ENCODE measurements at regions not wholly inside any gene's neighbourhood (a gene's known extent, or its start where the extent isn't known, plus 50 kb on each side); places are given as distances from the start of the nearest gene placed in this dataset.

- no peak for DNase-seq
These were observed 87.3 kb downstream of the ADRA2C start for GRCh38 chr4:3853388-3854035.

DNA sequence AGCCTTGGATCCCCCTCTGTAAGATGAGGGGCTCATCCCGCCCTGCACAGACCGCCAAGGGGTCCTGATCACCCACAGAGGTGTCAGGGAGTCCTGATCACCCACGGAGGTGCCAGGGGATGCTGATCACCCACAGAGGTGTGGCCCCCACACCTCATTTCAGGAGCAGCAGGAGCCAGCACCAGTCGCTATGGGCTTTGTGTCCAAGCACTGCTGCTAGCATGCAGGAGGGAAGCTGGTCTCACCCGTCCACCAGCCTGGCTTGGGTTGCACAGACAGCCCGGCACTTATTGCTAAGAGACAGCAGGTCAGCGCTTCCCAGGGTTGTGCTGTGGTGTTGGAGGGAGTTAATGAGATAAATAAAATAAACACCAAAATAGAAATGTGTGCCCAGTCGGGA, 88.5 kb downstream of the ADRA2C start:
- DNase-seq = no peak

- DNase-seq = no peak
These were observed 89.5 kb downstream of the ADRA2C start for GRCh38 chr4:3855646-3856045.

GRCh38 chr4:3856604-3857204, 90.5 kb downstream of the ADRA2C start:
- no peak for DNase-seq

DNA sequence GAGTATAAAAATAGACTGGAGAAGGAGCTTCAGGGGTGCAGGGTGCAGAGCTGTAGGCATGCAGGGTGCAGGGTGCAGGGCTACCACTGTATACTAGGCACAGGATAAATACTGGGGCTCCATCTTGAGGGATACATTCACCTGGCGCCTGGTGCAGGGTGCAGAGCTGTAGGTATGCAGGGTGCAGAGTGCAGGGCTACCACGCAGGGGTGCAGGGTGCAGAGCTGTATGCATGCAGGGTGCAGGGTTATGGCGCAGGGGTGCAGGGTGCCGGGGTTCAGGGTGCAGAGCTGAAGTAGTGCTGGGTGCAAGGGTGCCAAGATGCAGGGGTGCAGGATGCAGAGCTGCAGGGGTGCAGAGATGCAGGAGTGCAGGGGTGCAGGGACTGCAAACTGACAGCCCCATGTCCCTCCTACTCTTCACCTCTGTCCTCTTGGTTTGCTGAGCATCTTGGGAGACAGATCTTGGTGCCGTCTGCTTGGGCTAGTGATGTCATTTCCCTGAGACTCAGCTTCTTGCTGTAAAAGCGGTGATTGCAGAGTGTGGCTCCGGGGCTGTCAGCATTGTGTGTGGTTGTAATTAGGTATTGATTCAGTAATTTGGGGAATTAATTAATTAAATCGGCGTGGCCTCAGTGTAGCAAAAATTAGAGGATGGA, 91.2 kb downstream of the ADRA2C start:
- no peak for DNase-seq

DNA sequence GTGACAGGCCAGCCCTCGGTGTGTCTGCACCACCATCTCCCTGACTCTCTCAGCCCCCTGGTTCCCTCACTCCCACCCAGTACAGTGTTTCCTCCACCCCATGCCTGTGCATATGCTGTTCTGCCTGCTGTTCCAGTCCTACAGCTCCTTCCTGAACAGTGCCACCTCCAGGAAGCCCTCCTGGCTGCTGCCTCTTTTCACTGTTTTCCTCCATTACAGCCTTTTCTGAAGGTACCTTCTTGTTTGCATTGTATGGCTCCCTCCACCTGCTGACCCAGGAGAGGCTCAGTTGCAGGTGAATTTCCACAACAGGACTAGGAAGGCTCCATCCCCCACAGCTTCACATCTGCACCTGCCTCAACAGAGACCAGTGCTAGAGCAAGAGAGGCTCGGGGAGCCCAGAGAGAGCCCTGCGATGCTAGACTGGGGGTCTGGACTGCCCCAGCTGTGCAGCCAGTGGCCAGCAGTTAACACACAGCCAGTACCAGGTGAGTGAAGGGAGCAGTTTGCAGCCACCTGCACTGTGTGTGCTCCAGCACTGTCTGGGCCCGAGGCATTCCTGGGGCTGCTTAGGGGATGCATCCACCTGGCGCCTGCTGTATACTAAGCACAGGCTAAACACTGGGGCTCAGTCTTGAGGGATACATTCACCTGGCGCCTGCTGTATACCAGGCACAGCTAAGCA, 92.0 kb downstream of the ADRA2C start:
- DNase-seq = no peak

DNA sequence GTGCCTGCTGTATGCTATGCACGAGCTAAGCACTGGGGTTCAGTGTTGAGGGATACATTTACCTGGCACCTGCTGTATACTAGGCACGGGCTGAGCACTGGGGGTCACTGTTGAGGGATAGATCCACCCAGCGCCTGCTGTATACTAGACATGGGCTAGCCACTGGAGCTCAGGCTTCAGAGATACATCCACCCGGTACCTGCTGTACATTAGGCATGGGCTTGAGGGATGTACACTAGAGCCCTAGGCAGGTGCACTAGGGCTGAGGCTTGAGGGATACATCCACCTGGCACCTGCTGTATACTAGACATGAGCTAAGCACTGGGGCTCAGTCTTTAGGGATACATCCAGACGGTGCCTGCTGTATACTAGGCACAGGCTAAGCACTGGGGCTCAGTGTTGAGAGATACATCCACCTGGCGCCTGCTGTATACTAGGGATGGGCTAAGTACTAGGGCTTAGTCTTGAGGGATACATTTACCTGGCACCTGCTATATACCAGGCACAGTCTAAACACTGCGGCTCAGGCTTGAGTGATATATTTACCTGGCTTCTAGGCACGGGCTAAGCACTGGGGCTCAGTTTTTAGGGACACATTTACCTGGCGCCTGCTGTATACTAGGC, 92.7 kb downstream of the ADRA2C start:
- no peak for DNase-seq

DNA sequence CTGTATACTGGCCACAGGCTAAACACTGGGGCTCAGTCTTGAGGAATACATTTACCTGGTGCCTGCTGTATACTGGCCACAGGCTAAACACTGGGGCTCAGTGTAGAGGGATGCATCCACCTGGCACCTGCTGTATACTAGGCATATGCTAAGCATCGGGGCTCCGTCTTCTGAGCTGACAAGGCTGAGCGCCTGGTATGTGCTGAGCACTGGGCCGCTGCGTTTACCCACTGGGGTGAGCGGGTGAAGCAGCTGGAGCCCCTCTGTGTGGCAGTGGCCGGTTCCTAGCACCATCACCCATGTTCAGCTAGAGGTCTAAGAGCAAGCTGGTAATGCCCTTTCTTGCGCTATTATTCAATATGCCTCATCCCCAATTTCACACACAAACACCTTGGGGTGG, 93.4 kb downstream of the ADRA2C start:
- DNase-seq = no peak

GRCh38 chr4:3860061-3860912, 94.1 kb downstream of the ADRA2C start:
- no peak for DNase-seq

- DNase-seq = no peak
These were observed 94.9 kb downstream of the ADRA2C start for GRCh38 chr4:3860913-3861636.

DNA sequence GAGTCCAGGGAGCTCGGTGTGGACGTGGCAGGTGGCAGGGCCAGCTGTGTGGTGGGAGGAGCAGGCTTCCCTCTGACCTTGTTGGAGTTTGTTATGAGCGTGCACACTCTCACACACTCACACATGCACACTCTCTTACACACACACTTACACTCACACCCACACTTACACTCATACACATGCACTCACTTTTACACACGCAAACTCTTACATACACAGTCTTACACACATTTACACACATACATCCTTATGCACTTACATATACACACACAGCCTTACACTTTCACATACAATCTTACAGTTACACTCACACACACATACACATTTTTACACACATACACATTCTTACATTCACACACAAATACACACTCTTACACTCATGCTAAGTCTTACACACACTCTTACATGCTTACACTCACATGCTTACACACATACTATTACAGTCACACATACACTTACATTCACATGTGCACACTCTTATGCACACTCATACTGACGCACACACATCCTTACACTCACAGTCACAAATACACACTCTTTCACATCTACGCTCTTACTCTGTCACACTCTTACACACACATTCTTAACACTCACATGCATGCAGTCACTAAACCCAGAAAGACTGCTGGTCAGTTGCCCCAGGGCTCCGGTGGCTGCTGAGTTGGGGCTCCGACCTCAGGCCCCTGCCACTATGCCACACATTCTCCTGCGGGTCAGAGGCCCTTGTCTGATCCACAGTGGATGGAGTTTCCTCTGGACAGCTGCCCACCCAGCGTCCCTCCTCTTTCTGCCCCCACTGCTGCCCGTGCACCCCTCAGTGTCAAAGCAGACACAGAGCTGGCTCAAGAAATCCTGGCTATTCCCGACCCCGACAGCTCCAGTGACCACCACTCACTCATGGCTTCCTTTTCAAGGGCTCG, 95.8 kb downstream of the ADRA2C start:
- no peak for DNase-seq

DNA sequence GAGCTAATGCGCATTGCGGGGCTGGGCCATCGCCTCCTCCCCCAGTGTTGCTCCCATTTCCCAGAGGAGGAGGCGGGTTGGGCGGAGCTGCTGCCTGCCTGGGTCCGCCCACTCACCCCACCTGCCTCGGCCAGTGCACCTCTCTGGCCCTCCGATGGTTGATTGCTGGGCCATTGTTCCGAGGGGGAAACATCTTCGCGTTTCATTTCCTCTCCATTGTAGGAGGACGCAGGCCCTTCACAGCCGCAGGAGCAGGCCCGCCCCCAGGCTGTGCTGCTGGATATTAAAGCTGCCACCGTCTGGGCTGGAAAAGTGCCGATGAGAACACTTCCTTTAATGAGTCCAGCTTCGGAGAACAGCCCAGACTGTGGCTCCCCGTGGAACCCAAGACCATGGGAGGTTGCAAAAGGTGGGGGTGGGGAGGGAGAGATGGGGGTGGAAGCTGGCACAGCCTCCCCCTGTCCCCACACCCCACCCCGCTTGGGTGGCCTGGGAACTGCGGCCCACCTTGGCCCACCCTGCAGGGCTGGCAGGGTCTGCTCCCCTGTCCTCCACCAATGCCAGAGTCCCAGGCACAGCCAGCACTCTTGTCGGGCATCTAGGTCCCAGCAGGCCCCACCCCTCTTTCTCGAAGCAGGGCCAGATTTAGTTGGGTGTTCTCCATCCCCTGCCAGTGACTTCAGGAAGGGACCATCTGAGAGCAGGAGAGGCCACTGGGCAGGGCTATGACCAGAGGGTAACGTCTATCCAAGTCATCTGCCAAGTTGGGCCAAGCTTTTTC, 96.6 kb downstream of the ADRA2C start:
- DNase-seq = no peak

DNA sequence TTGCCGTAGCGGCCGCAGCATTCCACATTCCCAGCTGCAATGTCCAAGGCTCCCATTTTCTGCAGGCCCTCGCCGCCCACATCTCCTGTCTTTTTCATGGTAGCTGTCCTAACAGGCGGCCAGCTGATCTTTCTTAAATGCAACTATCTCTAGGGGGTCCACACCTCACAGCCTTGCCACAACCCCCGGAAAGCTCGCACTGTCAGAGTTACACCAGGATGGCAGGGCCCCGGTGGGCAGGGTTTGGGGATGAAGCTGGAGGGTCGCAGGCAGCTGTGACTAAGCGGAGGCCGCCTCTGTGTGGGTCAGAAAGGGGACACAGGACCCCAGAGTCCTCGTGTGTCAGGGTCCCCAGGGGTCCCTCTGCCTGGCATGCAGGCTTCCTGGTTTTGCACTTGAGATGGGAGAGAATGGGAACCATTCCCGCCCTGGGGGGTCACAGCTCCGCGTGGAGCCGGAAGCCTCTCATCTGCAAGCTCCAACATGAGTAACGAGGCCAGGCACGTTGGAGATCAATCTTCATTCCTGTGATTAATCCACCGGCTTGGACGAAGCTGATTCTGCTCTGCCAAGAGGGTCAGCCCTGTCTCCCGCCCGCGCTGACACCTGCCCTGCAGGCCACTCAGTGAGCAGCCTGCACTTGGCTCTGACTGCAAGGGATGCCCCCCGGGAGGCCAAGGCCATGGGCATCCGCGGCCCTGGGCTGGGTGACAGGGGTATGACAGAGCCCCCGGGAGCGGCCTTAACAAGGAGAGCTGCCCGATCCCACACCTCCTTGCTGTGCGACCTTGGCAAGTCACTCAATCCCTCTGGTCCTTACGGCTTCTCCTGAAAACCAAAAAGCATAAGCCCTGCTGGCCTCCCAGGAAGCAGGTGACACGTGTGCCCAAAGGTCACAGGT, 97.9 kb downstream of the ADRA2C start:
- DNase-seq = no peak

GRCh38 chr4:3864742-3865721, 98.8 kb downstream of the ADRA2C start:
- no peak for DNase-seq

GRCh38 chr4:3865986-3866812, 100.0 kb downstream of the ADRA2C start:
- no peak for DNase-seq

DNA sequence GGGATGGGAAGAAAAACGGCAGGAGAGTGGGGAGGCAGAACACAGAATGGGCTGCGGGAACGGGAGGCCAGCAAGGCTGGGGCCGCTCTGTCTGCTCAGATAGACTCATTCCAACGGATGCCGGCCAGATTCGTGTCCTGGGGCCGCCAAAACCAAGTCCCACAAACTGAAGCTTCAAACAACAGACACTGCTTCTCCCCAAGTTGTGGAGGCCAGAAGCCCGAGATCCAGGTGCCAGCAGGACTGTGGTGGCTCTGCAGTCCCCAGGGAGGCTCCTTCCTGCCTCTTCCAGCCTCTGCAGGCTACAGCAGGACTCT, 100.6 kb downstream of the ADRA2C start:
- no peak for DNase-seq
